GM21576 (cell line): ENCODE measurements at regions not wholly inside any gene's neighbourhood (a gene's known extent, or its start where the extent isn't known, plus 50 kb on each side); places are given as distances from the start of the nearest gene placed in this dataset.
A peak's percentile ranks its signal among the peaks of the same experiment; 100 is the strongest.

Experiments
- ATAC-seq: cut with Tn5 transposase; IDR thresholded peaks from one replicate; pipeline ENCODE4 v1.9.1; 2021; ENCODE audit warnings: mild to moderate bottlenecking, moderate library complexity; ENCODE audit not compliant: unreplicated experiment

GRCh38 chr5:60209146-60209840 is 315.8 kb upstream of the PDE4D start:
- ATAC-seq: no peak

GRCh38 chr5:60208716-60209115 is 315.2 kb upstream of the PDE4D start:
- no peak for ATAC-seq

GRCh38 chr5:60207040-60207439 is 313.5 kb upstream of the PDE4D start:
- ATAC-seq: peak; percentile 97

GRCh38 chr5:60206234-60206633 is 312.7 kb upstream of the PDE4D start:
- ATAC-seq: no peak

GRCh38 chr5:60205071-60205470 is 311.5 kb upstream of the PDE4D start:
- no peak for ATAC-seq

- ATAC-seq: no peak
Measured at GRCh38 chr5:60196385-60197113, 303.0 kb upstream of the PDE4D start.

GRCh38 chr5:60195551-60195950 is 302.0 kb upstream of the PDE4D start:
- ATAC-seq: no peak

GRCh38 chr5:60195083-60195482 is 301.6 kb upstream of the PDE4D start:
- ATAC-seq: no peak

GRCh38 chr5:60185231-60186099 is 291.9 kb upstream of the PDE4D start:
- no peak for ATAC-seq

- no peak for ATAC-seq
Measured at GRCh38 chr5:60184606-60185005, 291.1 kb upstream of the PDE4D start.

GRCh38 chr5:60183881-60184280 is 290.4 kb upstream of the PDE4D start:
- no peak for ATAC-seq

GRCh38 chr5:60178101-60178500 is 284.6 kb upstream of the PDE4D start:
- ATAC-seq: no peak

GRCh38 chr5:60177596-60177995 is 284.1 kb upstream of the PDE4D start:
- ATAC-seq: no peak

GRCh38 chr5:60173667-60174066 is 280.1 kb upstream of the PDE4D start:
- no peak for ATAC-seq

GRCh38 chr5:60163762-60164161 is 270.2 kb upstream of the PDE4D start:
- no peak for ATAC-seq

GRCh38 chr5:60162441-60162840 is 268.9 kb upstream of the PDE4D start:
- ATAC-seq: no peak

GRCh38 chr5:60161340-60161934 is 267.9 kb upstream of the PDE4D start:
- no peak for ATAC-seq

GRCh38 chr5:60149081-60149480 is 255.6 kb upstream of the PDE4D start:
- no peak for ATAC-seq

- no peak for ATAC-seq
Measured at GRCh38 chr5:60148366-60148765, 254.8 kb upstream of the PDE4D start.

GRCh38 chr5:60147791-60148190 is 254.3 kb upstream of the PDE4D start:
- ATAC-seq: no peak

- ATAC-seq: no peak
Measured at GRCh38 chr5:60143942-60144549, 250.5 kb upstream of the PDE4D start.
